ENCODE measurements at regions not wholly inside any gene's neighbourhood (a gene's known extent, or its start where the extent isn't known, plus 50 kb on each side); places are given as distances from the start of the nearest gene placed in this dataset.
"Not testable (repeated sequence)": the region's sequence is repeated elsewhere in the genome, so short reads cannot be mapped to it uniquely, and the experiment has no call there.

GRCh38 chr4:123162859-123163258 lies 233.7 kb upstream of the SPRY1 start:
- DNase-seq = no peak

GRCh38 chr4:123163501-123163900 lies 233.1 kb upstream of the SPRY1 start:
- no peak for DNase-seq

GRCh38 chr4:123166023-123166422 lies 230.6 kb upstream of the SPRY1 start:
- no peak for DNase-seq

GRCh38 chr4:123167931-123168330 lies 228.7 kb upstream of the SPRY1 start:
- no peak for DNase-seq

GRCh38 chr4:123168812-123169211 lies 227.8 kb upstream of the SPRY1 start:
- no peak for DNase-seq

GRCh38 chr4:123170843-123171242 lies 225.8 kb upstream of the SPRY1 start:
- DNase-seq = no peak

- no peak for DNase-seq
Measured at GRCh38 chr4:123176605-123177004, 220.0 kb upstream of the SPRY1 start.

GRCh38 chr4:123182289-123182688 lies 214.3 kb upstream of the SPRY1 start:
- DNase-seq = peak in 1 of 2 experiments; percentile 3

- DNase-seq = no peak
Measured at GRCh38 chr4:123183308-123183707, 213.3 kb upstream of the SPRY1 start.

- not testable (repeated sequence) for DNase-seq
Measured at GRCh38 chr4:123183754-123184153, 212.8 kb upstream of the SPRY1 start.

- DNase-seq = no peak
Measured at GRCh38 chr4:123186731-123187130, 209.9 kb upstream of the SPRY1 start.

- DNase-seq = no peak
Measured at GRCh38 chr4:123190176-123190575, 206.4 kb upstream of the SPRY1 start.

GRCh38 chr4:123191728-123192127 lies 204.9 kb upstream of the SPRY1 start:
- no peak for DNase-seq

- no peak for DNase-seq
Measured at GRCh38 chr4:123193802-123194367, 202.7 kb upstream of the SPRY1 start.

GRCh38 chr4:123198706-123199105 lies 197.9 kb upstream of the SPRY1 start:
- DNase-seq = no peak

GRCh38 chr4:123200051-123200940 lies 196.3 kb upstream of the SPRY1 start:
- no peak for DNase-seq

- DNase-seq = no peak
Measured at GRCh38 chr4:123204737-123205136, 191.9 kb upstream of the SPRY1 start.

- DNase-seq = no peak
Measured at GRCh38 chr4:123206016-123206415, 190.6 kb upstream of the SPRY1 start.

GRCh38 chr4:123209436-123209835 lies 187.2 kb upstream of the SPRY1 start:
- no peak for DNase-seq

- DNase-seq = no peak
Measured at GRCh38 chr4:123215536-123215935, 181.1 kb upstream of the SPRY1 start.

GRCh38 chr4:123216543-123216942 lies 180.1 kb upstream of the SPRY1 start:
- DNase-seq = no peak

GRCh38 chr4:123216946-123217345 lies 179.6 kb upstream of the SPRY1 start:
- no peak for DNase-seq

GRCh38 chr4:123217664-123218063 lies 178.9 kb upstream of the SPRY1 start:
- no peak for DNase-seq

- no peak for DNase-seq
Measured at GRCh38 chr4:123218981-123219380, 177.6 kb upstream of the SPRY1 start.

- DNase-seq = no peak
Measured at GRCh38 chr4:123229286-123229685, 167.3 kb upstream of the SPRY1 start.
